ENCODE measurements at regions not wholly inside any gene's neighbourhood (a gene's known extent, or its start where the extent isn't known, plus 50 kb on each side); places are given as distances from the start of the nearest gene placed in this dataset.
A peak's percentile ranks its signal among the peaks of the same experiment; 100 is the strongest.

DNA sequence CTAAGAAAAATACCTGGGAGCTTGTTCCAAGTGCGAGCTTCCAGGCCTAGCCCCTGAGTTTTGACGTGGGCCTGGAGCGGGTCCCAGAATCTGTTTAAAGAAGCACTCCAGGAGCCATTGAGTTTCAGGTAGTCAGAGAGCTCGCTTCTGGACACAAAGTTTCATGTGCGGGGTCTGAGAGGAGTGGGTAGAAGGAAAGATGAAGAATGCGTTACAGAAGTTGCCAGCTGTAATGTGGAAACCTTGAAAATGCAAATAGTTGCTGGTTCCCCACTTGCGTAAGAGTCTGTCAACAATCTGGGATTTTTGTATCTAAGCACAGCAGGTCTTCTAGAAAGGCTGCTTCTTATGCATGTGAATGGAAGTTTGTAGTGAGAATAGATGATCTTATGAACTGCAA is 77.5 kb upstream of the CLCN4 start:
- DNase-seq (ENCODE audit: low read depth), result no peak

DNA sequence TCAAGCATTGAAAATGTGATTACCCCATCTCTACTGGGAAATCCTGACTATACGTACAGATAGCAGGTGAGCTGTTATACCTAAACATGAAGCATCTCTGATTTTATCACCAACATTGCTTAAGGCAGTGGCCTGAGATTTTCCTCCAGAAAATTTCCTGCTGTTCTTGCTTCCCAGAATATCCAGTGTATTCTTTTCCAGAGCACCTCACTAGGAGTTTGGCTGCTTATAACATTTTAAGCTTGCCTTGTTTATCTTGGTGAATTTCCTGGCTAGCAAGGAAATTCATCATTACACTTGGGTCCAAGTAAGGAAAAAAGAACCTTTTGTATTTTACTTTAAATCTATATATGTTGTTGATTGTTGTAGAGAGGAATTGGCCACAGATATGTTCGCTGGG is 73.0 kb upstream of the CLCN4 start:
- no peak for DNase-seq (ENCODE audit: low read depth)

DNA sequence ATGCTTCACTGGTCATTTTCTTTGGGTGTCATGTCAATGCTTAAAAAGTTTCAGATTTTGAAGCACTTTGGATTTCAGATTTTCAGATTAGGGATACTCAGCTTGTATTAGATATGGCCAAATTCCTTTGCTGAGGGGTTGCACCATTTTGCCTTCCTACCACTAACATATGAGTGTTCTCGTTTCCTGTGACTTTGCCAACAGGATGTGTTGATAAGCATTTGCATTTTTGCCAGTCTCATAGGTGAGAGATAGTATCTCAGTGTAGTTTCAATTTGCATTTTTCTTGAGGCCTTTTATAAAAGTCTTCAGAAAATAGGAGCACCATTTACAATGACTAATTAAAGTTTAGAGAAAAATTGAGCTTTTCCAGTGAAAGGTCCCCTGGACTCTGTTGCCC is 71.6 kb upstream of the CLCN4 start:
- peak; percentile 38 for DNase-seq (ENCODE audit: low read depth)

DNA sequence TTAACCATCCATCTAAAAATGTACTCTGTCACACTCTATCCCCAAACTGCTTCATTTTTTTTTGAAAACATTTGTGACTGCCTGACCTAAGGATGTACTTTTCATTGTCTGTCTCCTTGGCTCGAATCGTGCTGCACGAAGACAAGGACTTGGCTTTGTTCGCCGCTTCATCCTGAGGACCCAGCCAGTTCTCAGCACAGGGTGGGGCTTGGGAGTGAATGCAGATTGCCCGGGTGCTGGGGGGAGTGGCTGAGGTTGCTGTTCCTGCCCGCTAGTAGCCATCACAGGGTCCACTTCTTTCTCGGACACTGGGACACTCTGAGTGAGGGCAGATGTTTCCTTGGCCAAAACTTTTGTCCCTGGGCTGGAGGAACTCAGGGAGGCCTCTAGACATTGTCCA is 70.1 kb upstream of the CLCN4 start:
- no peak for DNase-seq (ENCODE audit: low read depth)

DNA sequence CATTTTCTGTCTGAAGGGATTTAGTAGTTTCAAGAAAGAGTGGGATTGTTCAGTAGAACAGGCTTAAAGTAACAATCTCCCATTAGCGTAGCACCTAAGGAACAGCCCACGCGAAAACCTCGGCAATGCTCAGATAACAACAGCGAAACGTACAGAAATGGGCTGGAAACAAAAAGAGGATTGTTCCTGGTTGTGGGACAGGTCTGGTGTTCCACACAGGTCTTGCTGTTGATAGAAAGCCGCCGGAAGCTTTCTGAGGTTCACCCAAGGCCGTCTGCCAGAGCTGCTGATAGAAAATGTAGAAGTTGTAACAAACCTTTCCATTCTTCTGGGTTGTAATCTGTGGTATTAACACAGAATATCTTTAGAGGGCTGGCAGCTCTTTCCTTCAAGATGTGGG is 69.4 kb upstream of the CLCN4 start:
- no peak for DNase-seq (ENCODE audit: low read depth)

DNA sequence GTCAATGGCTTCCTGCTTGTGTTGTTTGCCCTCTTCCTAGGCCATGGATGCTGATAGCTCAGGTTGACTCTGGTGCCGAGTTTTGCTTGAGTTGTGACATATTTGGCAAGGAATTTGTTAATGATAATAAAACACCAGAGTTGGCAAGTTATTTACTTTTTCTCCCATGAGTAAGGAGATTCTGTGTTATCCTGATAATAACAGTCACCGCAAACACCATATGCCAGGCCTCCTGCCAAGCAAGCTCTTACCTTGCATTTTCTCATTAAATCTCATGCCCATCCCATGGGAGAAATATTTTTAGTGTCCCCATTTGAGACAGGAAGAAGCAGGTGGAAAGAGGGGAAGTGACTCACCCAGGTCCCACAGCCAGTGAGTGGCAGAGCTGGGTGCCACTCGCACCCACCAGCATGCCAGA is 67.4 kb upstream of the CLCN4 start:
- DNase-seq (ENCODE audit: low read depth), result no peak

DNA sequence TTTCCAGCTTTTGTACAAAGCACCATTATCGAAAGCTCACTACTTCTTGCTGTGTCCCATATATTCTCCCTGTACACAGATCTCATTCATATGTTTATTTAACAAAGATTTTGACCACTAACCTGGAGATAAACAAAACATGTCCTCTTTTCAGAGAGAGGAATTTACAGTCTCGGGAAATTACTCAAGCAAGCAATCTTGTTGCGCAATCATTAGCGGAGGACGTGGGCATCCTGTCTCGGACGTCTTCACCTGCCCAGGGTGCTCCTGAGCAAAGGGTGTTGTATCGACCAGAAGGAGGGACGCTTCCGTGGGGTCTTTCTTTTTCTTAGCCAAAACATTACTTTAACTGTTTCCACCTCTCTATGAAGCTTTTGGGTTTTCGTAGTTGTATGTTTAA is 66.5 kb upstream of the CLCN4 start:
- DNase-seq (ENCODE audit: low read depth), result no peak

DNA sequence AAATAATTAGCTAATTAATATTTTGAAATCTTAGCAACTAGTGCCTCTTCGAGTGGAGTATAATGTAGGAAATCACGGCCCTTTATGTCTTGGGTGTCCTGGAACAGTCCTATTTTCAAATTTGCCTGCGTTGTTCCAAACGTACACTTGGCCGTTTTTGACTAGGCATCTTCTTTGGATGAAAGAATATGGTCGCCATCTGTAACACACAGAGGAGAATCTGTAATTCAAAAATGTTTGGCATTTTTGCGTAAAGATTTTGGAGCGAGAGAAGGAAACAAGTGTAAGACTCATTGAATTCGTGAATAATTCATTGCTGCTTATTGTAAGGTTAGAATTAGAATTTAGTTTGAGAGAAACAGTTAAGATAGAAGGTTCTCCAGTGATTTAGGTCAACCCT is 61.5 kb upstream of the CLCN4 start:
- no peak for DNase-seq (ENCODE audit: low read depth)

DNA sequence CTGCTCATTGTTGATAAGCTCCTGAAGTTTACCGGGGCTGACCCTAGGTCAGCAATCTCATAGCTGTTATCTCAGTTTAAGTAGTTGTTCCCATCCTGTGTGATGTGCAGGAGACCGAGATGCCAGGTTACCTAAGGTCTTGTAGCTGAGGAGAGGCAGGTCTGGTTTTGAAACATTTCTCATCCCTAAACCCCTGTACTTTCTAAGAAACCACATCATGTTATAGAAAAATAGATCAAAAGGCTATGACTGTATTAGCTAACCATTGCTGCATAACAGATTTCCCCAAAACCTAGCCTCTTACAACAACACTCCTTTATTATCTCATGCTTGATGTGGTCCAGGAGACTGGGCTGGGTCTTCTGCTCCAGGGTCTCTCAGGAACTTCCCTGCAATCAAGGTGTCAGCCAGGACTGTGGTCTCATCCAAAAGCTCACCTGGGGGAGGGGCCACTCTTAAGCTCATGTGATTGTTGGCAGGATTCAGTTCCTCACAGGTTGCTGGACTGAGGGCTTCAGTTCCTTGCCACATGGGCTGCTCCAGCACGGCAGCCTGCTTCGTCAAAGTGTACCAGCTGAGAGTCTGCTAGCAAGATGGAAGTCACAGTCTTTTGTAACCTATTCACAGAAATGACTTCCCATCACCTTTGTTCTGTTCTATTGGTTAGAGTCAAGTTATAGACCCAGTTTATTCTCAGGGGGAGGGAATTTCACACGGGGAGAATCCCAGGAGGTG is 60.9 kb upstream of the CLCN4 start:
- no peak for DNase-seq (ENCODE audit: low read depth)

DNA sequence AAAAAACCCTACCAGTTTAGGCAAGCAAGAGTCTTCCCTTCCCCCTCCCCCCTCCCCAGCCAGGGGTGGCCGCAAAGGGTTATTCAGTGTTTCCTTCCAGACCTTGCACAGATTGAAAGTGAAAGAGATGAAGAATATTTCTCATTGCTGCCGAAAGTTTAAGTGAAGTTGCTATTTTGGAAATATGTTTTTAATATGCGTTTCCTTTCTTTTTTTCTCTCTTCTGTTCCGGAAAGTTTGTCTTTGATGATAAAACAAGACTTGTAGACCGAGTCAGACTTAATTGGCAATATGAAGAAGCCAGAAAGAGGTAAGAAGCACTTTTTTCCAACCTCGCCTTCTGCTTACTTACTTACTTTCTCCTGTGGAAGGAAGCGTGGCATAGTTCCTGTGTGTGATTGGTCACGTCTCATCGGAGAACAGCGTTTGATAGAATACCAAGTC is 58.5 kb upstream of the CLCN4 start:
- DNase-seq (ENCODE audit: low read depth), result peak; percentile 56

DNA sequence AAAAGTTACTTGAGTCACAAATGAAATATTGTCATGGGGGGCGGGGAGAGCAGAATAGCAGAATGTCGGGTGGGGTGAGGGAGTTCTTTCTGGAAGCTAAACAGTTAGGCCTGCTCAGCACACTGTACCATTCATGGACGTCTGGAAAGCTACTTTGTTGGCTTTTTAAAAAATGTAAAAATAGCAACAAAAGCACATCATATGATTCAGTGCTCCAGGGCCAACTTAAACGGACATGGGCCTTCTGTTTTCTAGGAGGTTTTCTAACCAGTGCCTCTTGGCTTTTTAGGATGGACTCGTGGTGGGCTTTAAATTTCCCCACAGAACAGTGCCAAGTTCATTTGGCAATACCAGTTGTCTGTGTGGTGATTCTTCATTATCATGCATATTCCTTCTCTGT is 57.4 kb upstream of the CLCN4 start:
- DNase-seq (ENCODE audit: low read depth), result peak; percentile 22

DNA sequence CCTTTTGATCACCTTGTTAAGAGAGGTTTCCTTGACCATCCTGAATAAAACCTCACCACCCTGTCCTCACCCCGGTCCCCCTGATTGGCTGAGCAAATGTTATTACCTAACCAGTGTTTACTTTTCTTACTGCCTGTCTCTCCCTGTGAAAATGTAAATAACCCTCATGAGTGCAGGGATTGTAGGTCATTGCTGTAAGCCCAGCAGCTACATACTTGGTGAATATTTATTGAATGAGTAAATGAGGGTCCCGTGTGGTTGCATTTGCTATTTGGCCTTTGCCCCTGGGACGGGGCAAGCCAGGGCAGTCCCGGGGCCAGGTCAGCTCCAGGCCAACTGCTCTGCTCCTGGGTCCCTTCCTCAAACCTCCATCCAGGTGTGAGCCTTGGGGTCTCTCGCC is 55.5 kb upstream of the CLCN4 start:
- DNase-seq (ENCODE audit: low read depth), result no peak

DNA sequence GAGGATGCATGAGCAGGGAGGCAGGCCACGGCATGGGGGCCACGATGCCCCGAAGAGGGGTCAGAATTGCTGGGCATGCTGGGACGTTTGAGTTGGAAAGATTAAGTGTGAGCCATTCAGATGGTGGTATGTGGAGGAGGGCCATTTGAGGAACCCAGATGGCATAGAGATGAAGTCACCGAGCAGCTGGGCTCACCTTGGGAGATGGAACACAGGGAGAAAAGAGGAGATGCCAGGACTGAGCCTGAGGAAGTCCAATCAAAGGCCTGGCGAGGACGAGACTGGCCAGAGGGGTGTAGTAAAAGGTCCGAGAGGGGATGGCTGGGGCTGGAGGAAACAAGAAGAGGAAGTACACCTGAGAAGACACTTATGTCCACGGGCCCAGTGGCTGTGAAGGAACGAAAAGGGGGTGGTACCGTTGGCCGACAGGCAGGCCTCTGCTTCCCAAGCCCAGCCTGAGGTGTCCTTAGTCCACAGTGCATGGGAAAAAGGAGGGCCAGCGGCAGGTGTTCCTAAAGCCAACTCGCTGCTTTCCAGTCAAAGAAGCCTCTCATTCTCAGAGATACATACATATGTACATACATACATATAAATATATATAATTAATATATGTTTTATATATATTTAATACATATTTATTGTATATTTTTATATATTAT is 54.6 kb upstream of the CLCN4 start:
- DNase-seq (ENCODE audit: low read depth), result no peak

DNA sequence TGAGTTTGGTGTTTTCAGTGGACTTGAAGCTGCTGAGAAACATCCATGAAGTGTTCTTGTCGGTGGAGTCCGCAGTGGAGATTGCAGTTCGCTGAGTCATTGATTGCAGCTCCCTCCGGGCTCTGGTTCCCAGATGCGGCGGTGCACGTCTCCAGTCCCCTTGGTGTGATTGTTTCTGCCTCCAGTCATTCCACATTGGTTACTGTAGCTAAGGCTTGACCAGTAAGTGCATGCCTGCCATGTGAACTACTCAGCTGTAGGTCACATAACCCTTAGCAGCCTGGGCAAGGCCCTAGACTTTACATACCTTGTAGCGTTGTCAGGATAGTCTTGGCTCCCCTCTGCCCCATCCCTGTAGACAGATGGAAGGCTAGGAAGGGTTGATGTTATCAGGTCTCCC is 53.8 kb upstream of the CLCN4 start:
- peak; percentile 97 for DNase-seq (ENCODE audit: low read depth)

DNA sequence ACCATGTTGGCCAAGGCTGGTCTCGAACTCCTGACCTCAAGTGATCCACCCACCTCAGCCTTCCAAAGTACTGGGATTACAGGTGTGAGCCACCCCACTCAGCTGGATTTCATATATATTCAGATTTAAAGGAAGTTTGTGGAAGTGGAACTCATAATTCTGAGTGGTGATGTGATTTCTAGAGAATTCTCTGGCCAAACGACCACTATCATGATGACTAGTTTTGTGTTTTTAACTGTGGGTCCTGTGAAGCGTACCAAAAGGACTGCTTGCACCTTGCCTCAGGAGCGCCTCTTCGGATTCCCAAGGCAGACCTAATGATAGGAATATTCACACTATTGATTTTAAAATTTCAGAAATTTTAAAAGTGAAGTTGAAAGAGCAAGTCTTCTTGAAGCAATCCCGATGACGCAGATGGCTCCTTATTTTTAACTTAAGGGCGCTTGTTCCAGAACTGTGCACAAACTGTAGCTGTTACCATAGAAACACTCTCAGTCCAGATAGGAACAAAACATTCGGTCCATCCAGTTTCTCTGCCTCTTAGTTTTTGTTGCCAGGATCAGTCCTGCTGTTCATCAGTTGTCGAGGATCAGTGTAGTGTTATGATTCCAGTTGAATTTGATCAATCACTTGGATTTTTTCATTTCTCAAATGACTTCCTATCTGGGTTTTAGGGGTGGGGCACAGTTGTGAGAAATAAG is 51.7 kb upstream of the CLCN4 start:
- no peak for DNase-seq (ENCODE audit: low read depth)

DNA sequence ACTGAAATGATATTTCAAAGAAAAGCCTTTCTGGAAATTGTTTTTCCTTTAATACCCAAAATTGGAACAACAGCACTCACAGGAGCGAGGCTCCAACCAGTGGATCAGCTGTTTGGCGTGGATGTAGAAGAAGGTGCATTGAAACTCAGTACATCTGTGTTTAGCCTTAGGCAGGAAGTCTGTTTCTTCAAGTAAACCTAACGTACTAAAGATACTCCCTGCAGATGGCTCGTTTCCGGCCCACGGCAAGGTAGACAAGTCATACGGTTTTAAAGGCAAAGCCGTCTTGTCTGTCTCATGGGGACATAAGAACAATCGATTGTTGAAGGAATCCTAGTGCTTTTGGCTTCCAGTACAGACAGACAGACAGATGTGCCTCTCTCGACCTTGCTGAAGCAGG is 50.0 kb upstream of the CLCN4 start:
- DNase-seq (ENCODE audit: low read depth), result peak; percentile 35

Measured in RPMI7951 (cell line).